H1 (cell line): ENCODE measurements at regions not wholly inside any gene's neighbourhood (a gene's known extent, or its start where the extent isn't known, plus 50 kb on each side); places are given as distances from the start of the nearest gene placed in this dataset.

Experiments
- CTCF ChIA-PET: fragments of 300-600 bp; sonication (Branson Sonifier 250); formaldehyde crosslinking; loops from one replicate; lab custom pipeline; 2021; ENCODE audit not compliant: partially characterized antibody; lab: Charles Lee
- POLR2A ChIA-PET: fragments of 300-600 bp; sonication (Branson Sonifier 250); formaldehyde crosslinking; loops from one replicate; lab custom pipeline; 2021; ENCODE audit warnings: inconsistent platforms; ENCODE audit not compliant: partially characterized antibody; lab: Charles Lee
- DNase-seq, 2 experiments: peaks; one replicate each; pipeline versions ENCODE4 v3.0.0 to v3.0.0-alpha.2; 2010 to 2022; ENCODE audit warnings: low spot score in 2 of 2, low read depth in 1 of 2, mixed read lengths in 1 of 2
- FAIRE-seq: peaks from 2 replicates; lab custom pipeline; 2011; peaks lifted over from hg19 to GRCh38; lab: Jason Lieb, UNC
- H2AFZ ChIP-seq: 2 replicates; pipeline ENCODE4 v1.8.1; 2012; ENCODE audit warnings: low read length, inconsistent platforms
- H2AK5ac ChIP-seq: 2 replicates; pipeline ENCODE4 v1.6.1; 2013; ENCODE audit warnings: low read depth, low read length
- H2BK120ac ChIP-seq: replicated peaks from 2 replicates; pipeline ENCODE3; 2013; ENCODE audit warnings: low read depth, low read length, inconsistent platforms
- H2BK12ac ChIP-seq: 2 replicates; pipeline ENCODE4 v1.6.1; 2013; ENCODE audit warnings: low read depth, low read length
- H2BK15ac ChIP-seq: 2 replicates; pipeline ENCODE4 v1.6.1; 2013; ENCODE audit warnings: low read length
- H2BK20ac ChIP-seq: 2 replicates; pipeline ENCODE4 v1.6.1; 2013; ENCODE audit warnings: low read length
- H2BK5ac ChIP-seq: 2 replicates; pipeline ENCODE4 v1.6.1; 2013; ENCODE audit warnings: low read depth, low read length
- H3K14ac ChIP-seq: 2 replicates; pipeline ENCODE4 v1.6.1; 2013; ENCODE audit warnings: inconsistent platforms; ENCODE audit not compliant: insufficient read length
- H3K18ac ChIP-seq: 2 replicates; pipeline ENCODE4 v1.6.1; 2013; ENCODE audit warnings: low read length; ENCODE audit errors: extremely low read depth
- H3K23ac ChIP-seq: 2 replicates; pipeline ENCODE4 v1.6.1; 2013; ENCODE audit warnings: inconsistent platforms; ENCODE audit not compliant: insufficient read length
- H3K23me2 ChIP-seq: 2 replicates; pipeline ENCODE4 v1.6.1; 2013; ENCODE audit warnings: low read depth, low read length
- H3K27ac ChIP-seq: 2 replicates; pipeline ENCODE4 v1.6.1; 2011; ENCODE audit warnings: low read depth, low read length, inconsistent platforms
- H3K27me3 ChIP-seq, 4 experiments: replicated peaks in 1 of 4; 1 replicate in 1 of 4; 2 replicates in 3 of 4; pipeline versions ENCODE4 v1.6.1 to v1.8.1; 2011 to 2013; ENCODE audit warnings: low read length in 3 of 4, mild to moderate bottlenecking in 3 of 4, inconsistent platforms in 2 of 4, mixed read lengths in 2 of 4, moderate library complexity in 1 of 4; ENCODE audit not compliant: control insufficient read depth in 3 of 4, insufficient read depth in 3 of 4; ENCODE audit errors: extremely low read depth in 1 of 4
- H3K36me3 ChIP-seq, 4 experiments: 2 replicates each; pipeline versions ENCODE4 v1.6.1 to v1.8.1; 2011 to 2013; ENCODE audit warnings: mild to moderate bottlenecking in 4 of 4, low read length in 3 of 4, moderate library complexity in 2 of 4, control low read depth in 1 of 4, inconsistent platforms in 1 of 4; ENCODE audit not compliant: insufficient read depth in 4 of 4, control insufficient read depth in 2 of 4
- H3K4ac ChIP-seq: replicated peaks from 2 replicates; pipeline ENCODE3; 2013; ENCODE audit warnings: low read length, low read depth, mixed read lengths, inconsistent platforms; ENCODE audit not compliant: insufficient read length
- H3K4me1 ChIP-seq, 4 experiments: replicated peaks in 1 of 4; 1 replicate in 1 of 4; 2 replicates in 3 of 4; pipeline versions ENCODE4 v1.6.1 to v1.8.1; 2011 to 2013; ENCODE audit warnings: low read length in 3 of 4, inconsistent platforms in 2 of 4, mixed read lengths in 1 of 4; ENCODE audit not compliant: insufficient read depth in 4 of 4, control insufficient read depth in 3 of 4
- H3K4me2 ChIP-seq, 2 experiments: 2 replicates each; pipeline versions ENCODE4 v1.6.1 to v1.8.1; 2011 to 2013; ENCODE audit warnings: low read depth in 2 of 2, low read length in 2 of 2, control low read depth in 1 of 2, inconsistent platforms in 1 of 2, mild to moderate bottlenecking in 1 of 2; ENCODE audit not compliant: insufficient read depth in 1 of 2
- H3K4me3 ChIP-seq, 4 experiments: fragments of 200-600, 300-600 bp in 1 of 4; sonication (generic), shearing (Covaris generic), sonication (Bioruptor Twin) in 1 of 4; 2 replicates each; pipeline versions ENCODE4 v1.5.1 to v1.8.1; 2011 to 2016; ENCODE audit warnings: low read length in 4 of 4, low read depth in 3 of 4, control low read depth in 2 of 4, inconsistent platforms in 2 of 4, mild to moderate bottlenecking in 2 of 4, mixed read lengths in 1 of 4, moderate library complexity in 1 of 4; ENCODE audit not compliant: insufficient read depth in 2 of 4; ENCODE audit errors: extremely low read depth in 1 of 4
- H3K56ac ChIP-seq: replicated peaks from 2 replicates; pipeline ENCODE3; 2013; ENCODE audit warnings: low read depth, mild to moderate bottlenecking, mixed read lengths, low read length, inconsistent platforms; ENCODE audit not compliant: insufficient read length
- H3K79me1 ChIP-seq: 2 replicates; pipeline ENCODE4 v1.6.1; 2013; ENCODE audit warnings: low read depth, low read length, control low read depth
- H3K79me2 ChIP-seq, 2 experiments: 2 replicates each; pipeline versions ENCODE4 v1.6.1 to v1.8.1; 2012 to 2013; ENCODE audit warnings: low read length in 2 of 2, mild to moderate bottlenecking in 2 of 2, inconsistent platforms in 1 of 2; ENCODE audit not compliant: insufficient read depth in 2 of 2, control insufficient read depth in 1 of 2
- H3K9ac ChIP-seq, 4 experiments: replicated peaks in 1 of 4; 1 replicate in 1 of 4; 2 replicates in 3 of 4; pipeline versions ENCODE4 v1.6.1 to v1.8.1; 2011 to 2013; ENCODE audit warnings: low read depth in 3 of 4, low read length in 3 of 4, control low read depth in 2 of 4, mild to moderate bottlenecking in 2 of 4, moderate library complexity in 2 of 4, inconsistent platforms in 1 of 4; ENCODE audit errors: extremely low read depth in 1 of 4
- H3K9me3 ChIP-seq, 2 experiments: 2 replicates each; pipeline versions ENCODE4 v1.6.1 to v1.8.1; 2012 to 2013; ENCODE audit warnings: mild to moderate bottlenecking in 2 of 2, moderate library complexity in 2 of 2, control low read depth in 1 of 2, inconsistent platforms in 1 of 2, low read depth in 1 of 2, low read length in 1 of 2, mixed read lengths in 1 of 2; ENCODE audit not compliant: insufficient read depth in 2 of 2
- H4K20me1 ChIP-seq, 2 experiments: replicated peaks in 1 of 2; 2 replicates each; pipeline versions ENCODE3 to v1.8.1; 2011 to 2013; ENCODE audit warnings: inconsistent platforms in 2 of 2, low read length in 2 of 2, mild to moderate bottlenecking in 1 of 2; ENCODE audit not compliant: insufficient read depth in 2 of 2, control insufficient read depth in 1 of 2
- H4K5ac ChIP-seq: 2 replicates; pipeline ENCODE4 v1.6.1; 2013; ENCODE audit warnings: low read length, low read depth, mixed read lengths, inconsistent platforms; ENCODE audit not compliant: insufficient read length
- H4K8ac ChIP-seq: 2 replicates; pipeline ENCODE4 v1.8.0; 2013; ENCODE audit warnings: mild to moderate bottlenecking, moderate library complexity, low read length, inconsistent platforms; ENCODE audit not compliant: insufficient read depth; ENCODE audit errors: extremely low read depth
- H4K91ac ChIP-seq: replicated peaks from 2 replicates; pipeline ENCODE3; 2013; ENCODE audit warnings: low read length, mixed read lengths, inconsistent platforms; ENCODE audit not compliant: insufficient read length
- ATF2 ChIP-seq: IDR thresholded peaks from 2 replicates; pipeline ENCODE4 v1.6.1; 2012; ENCODE audit warnings: low read length, inconsistent platforms
- KDM1A ChIP-seq: fragments of 200-600, 300-600 bp; sonication (generic); IDR thresholded peaks from 2 replicates; pipeline ENCODE4 v1.7.1; 2016; ENCODE audit warnings: mild to moderate bottlenecking, low read length, borderline replicate concordance
- RFX5 ChIP-seq: IDR thresholded peaks from 2 replicates; pipeline ENCODE4 v1.6.1; 2011; ENCODE audit warnings: low read depth, low read length, improper control_type of control experiment, borderline replicate concordance
- RXRA ChIP-seq: IDR thresholded peaks from 2 replicates; pipeline ENCODE4 v1.6.1; 2011; ENCODE audit warnings: low read depth, mild to moderate bottlenecking, low read length, moderate library complexity; ENCODE audit not compliant: insufficient read depth
- SAP30 ChIP-seq: fragments of 300-600 bp; sonication (generic); IDR thresholded peaks from 2 replicates; pipeline ENCODE4 v1.7.1; 2012; ENCODE audit warnings: low read length, moderate library complexity, mild to moderate bottlenecking, inconsistent platforms; ENCODE audit not compliant: insufficient read depth, insufficient replicate concordance
- ZNF274 ChIP-seq: IDR thresholded peaks from 2 replicates; pipeline ENCODE4 v1.7.0; 2012; ENCODE audit warnings: low read length, borderline replicate concordance; ENCODE audit errors: extremely low read depth
- WGBS, 2 experiments: shearing (Covaris generic) in 1 of 2; methylation state at CpG; one replicate each; pipeline versions ENCODE4 v1.1.6 to v1.1.7; 2013 to 2015; ENCODE audit warnings: low lambda C conversion rate in 2 of 2, mixed read lengths in 2 of 2, inconsistent platforms in 1 of 2, low coverage in 1 of 2, missing lambda C conversion rate in 1 of 2; ENCODE audit not compliant: insufficient replicate concordance in 2 of 2, insufficient coverage in 1 of 2, insufficient read length in 1 of 2; ENCODE audit errors: extremely low coverage in 1 of 2, missing lambda C conversion rate in 1 of 2; 5-methylcytosine and 5-hydroxymethylcytosine counted together

- H3K9ac ChIP-seq: no peak overlapping the region
- H2AFZ ChIP-seq: no peak overlapping the region
- H3K23me2 ChIP-seq: no peaks in the 10 kb centered on the region
- H3K4me1 ChIP-seq: no peaks in the 10 kb centered on the region
- no peak overlapping the region for H4K5ac ChIP-seq
- no peaks in the 10 kb centered on the region for H3K9me3 ChIP-seq
- H4K20me1 ChIP-seq: no peaks in the 10 kb centered on the region
- no peak for DNase-seq
- no peak overlapping the region for H3K18ac ChIP-seq
- ChIA-PET CTCF (interaction anchor here (1.1 kb wide), 1 partner anchor 31 kb away, joined by 3 read pairs; no protein-coding TSS in a partner anchor), POLR2A (no interaction called here)
- no peak overlapping the region for H3K14ac ChIP-seq
- no peak overlapping the region for H3K4me2 ChIP-seq
- no peak overlapping the region for H2BK12ac ChIP-seq
- no peak overlapping the region for H3K4ac ChIP-seq
- no peak overlapping the region for H2AK5ac ChIP-seq
- 86% methylated on average over 15 of the region's 15 CpGs; no CpG with 5 or more reads in 1 of the 2 experiments for WGBS, 2 experiments
- no peak overlapping the region for H2BK15ac ChIP-seq
- H3K4me3 ChIP-seq: no peak overlapping the region
- H3K79me1 ChIP-seq: no peaks in the 10 kb centered on the region
- no peak overlapping the region for H3K27ac ChIP-seq
- no peaks in the 10 kb centered on the region for H3K36me3 ChIP-seq
- H3K23ac ChIP-seq: no peak overlapping the region
- peaks cover 2 to 7% (median 3%) of the 10 kb centered on the region in 4 experiments; a peak in 4 of 7 replicates for H3K27me3 ChIP-seq
- no peak overlapping the region for H4K91ac ChIP-seq
- no peak overlapping the region for H2BK120ac ChIP-seq
- no peak for FAIRE-seq
- TF ChIP-seq KDM1A (no peak), SAP30 (no peak), RFX5 (no peak), RXRA (no peak), ZNF274 (no peak), ATF2 (no peak)
- H3K56ac ChIP-seq: no peak overlapping the region
- no peak overlapping the region for H2BK20ac ChIP-seq
- no peak overlapping the region for H4K8ac ChIP-seq
- H2BK5ac ChIP-seq: no peak overlapping the region
- H3K79me2 ChIP-seq: no peaks in the 10 kb centered on the region
Observed at GRCh38 chr17:72399608-72400487, 279.0 kb downstream of the SOX9 start.
